Mammary epithelial cell (primary cell): ENCODE measurements at regions not wholly inside any gene's neighbourhood (a gene's known extent, or its start where the extent isn't known, plus 50 kb on each side); places are given as distances from the start of the nearest gene placed in this dataset.

Experiments
- EZH2 ChIP-seq: IDR thresholded peaks from 2 replicates; pipeline ENCODE4 v1.6.1; 2012; ENCODE audit warnings: low read length, inconsistent platforms, borderline replicate concordance
- TF ChIP-seq, protein P1 (sequence below), 2 donors: IDR thresholded peaks in 1 of 2; conservative IDR thresholded peaks in 1 of 2; 2 replicates each; pipeline ENCODE4 v1.5.1; 2011 to 2012; ENCODE audit warnings: inconsistent platforms in 2 of 2, low read length in 2 of 2, mild to moderate bottlenecking in 2 of 2, control low read depth in 1 of 2, low read depth in 1 of 2; ENCODE audit not compliant: insufficient read depth in 1 of 2; ENCODE audit errors: extremely low read depth in 1 of 2

DNA sequence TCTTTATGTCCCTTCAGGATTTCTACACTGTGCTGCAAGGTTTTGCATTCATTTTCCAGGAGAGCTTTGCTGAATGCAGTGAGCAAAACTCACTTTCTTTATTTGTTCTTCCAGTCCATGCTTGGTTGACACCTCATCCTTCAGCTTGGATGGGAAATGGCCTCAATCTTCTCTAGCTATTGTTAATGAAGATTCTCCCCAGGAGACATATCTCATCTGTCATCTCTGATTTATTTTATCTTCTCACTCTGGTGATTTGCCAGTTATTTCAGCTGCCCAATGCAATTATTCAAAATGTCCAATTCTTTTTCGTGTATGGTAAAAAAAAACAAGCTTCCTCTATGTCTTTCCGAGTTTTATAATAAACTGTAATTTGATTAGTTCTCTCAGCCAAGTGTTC, 77.9 kb upstream of the PAK5 start:
- TF ChIP-seq, protein P1, sequence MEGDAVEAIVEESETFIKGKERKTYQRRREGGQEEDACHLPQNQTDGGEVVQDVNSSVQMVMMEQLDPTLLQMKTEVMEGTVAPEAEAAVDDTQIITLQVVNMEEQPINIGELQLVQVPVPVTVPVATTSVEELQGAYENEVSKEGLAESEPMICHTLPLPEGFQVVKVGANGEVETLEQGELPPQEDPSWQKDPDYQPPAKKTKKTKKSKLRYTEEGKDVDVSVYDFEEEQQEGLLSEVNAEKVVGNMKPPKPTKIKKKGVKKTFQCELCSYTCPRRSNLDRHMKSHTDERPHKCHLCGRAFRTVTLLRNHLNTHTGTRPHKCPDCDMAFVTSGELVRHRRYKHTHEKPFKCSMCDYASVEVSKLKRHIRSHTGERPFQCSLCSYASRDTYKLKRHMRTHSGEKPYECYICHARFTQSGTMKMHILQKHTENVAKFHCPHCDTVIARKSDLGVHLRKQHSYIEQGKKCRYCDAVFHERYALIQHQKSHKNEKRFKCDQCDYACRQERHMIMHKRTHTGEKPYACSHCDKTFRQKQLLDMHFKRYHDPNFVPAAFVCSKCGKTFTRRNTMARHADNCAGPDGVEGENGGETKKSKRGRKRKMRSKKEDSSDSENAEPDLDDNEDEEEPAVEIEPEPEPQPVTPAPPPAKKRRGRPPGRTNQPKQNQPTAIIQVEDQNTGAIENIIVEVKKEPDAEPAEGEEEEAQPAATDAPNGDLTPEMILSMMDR (conservative IDR thresholded peaks at IDR 0.05 in 1 of 2, IDR thresholded peaks at IDR 0.05 in 1 of 2; ENCODE audit: extremely low read depth in 1 of 2, insufficient read depth in 1 of 2, low read depth in 1 of 2, low read length in 2 of 2) = no peak
- no peak for TF ChIP-seq EZH2
